Epithelial cell of esophagus (primary cell): ENCODE measurements at regions not wholly inside any gene's neighbourhood (a gene's known extent, or its start where the extent isn't known, plus 50 kb on each side); places are given as distances from the start of the nearest gene placed in this dataset.

Source experiments
- DNase-seq: peaks from one replicate; pipeline ENCODE4 v3.0.0; 2010; ENCODE audit warnings: low read depth
- H3K4me3 ChIP-seq: 2 replicates; pipeline ENCODE4 v1.5.1; 2011; ENCODE audit warnings: mild to moderate bottlenecking, low read length, control low read depth
- CTCF ChIP-seq: IDR thresholded peaks from 2 replicates; pipeline ENCODE4 v1.5.1; 2011; ENCODE audit warnings: low read depth, mild to moderate bottlenecking, low read length, control low read depth, inconsistent platforms; ENCODE audit not compliant: insufficient read depth; ENCODE audit errors: missing control alignments

GRCh38 chr3:72550582-72551262 lies 297.5 kb downstream of the SHQ1 start:
- TF ChIP-seq CTCF: no peak
- DNase-seq: no peak
- H3K4me3 ChIP-seq: no peak overlapping the region

- no peak overlapping the region for H3K4me3 ChIP-seq
- DNase-seq: no peak
- TF ChIP-seq CTCF: no peak
Measured at GRCh38 chr3:72549761-72550581, 298.3 kb downstream of the SHQ1 start.

GRCh38 chr3:72548981-72549380 lies 299.3 kb downstream of the SHQ1 start:
- TF ChIP-seq CTCF: no peak
- no peak overlapping the region for H3K4me3 ChIP-seq
- no peak for DNase-seq

GRCh38 chr3:72548461-72548860 lies 299.8 kb downstream of the SHQ1 start:
- no peak for DNase-seq
- no peak for TF ChIP-seq CTCF
- no peak overlapping the region for H3K4me3 ChIP-seq

- no peak for TF ChIP-seq CTCF
- H3K4me3 ChIP-seq: no peak overlapping the region
- no peak for DNase-seq
Measured at GRCh38 chr3:72547183-72547582, 301.1 kb downstream of the SHQ1 start.

- no peak overlapping the region for H3K4me3 ChIP-seq
- DNase-seq: no peak
- TF ChIP-seq CTCF: no peak
Measured at GRCh38 chr3:72544239-72544638, 304.0 kb downstream of the SHQ1 start.
